ENCODE measurements at regions not wholly inside any gene's neighbourhood (a gene's known extent, or its start where the extent isn't known, plus 50 kb on each side); places are given as distances from the start of the nearest gene placed in this dataset.

GRCh38 chr20:24337069-24337468, 132.4 kb upstream of the SYNDIG1 start:
- DNase-seq (ENCODE audit: low read depth, low spot score): no peak

- DNase-seq (ENCODE audit: low read depth, low spot score): no peak
Measured at GRCh38 chr20:24334830-24335229, 134.6 kb upstream of the SYNDIG1 start.

DNA sequence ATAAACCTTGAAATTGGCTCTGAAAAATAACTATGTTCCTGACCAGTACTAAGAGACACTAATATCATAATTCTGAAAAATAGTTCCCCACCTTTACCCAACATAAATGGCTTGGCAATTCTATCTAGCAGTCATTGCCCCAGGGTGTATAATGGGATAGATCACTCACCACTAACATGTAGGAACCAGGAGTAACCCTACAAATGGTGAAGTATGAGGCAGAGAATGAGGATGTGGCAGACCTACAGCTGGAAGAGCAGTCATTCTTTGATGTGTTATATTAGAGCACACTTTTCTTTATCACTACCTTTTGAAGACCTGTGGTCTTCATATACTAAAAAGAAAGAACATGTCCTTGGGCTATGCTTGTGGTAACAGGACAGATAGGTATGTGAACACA, 136.5 kb upstream of the SYNDIG1 start:
- DNase-seq (ENCODE audit: low read depth, low spot score): no peak

GRCh38 chr20:24331939-24332338, 137.5 kb upstream of the SYNDIG1 start:
- no peak for DNase-seq (ENCODE audit: low read depth, low spot score)

- DNase-seq (ENCODE audit: low read depth, low spot score): no peak
Measured at GRCh38 chr20:24328901-24329300, 140.5 kb upstream of the SYNDIG1 start.

- DNase-seq (ENCODE audit: low read depth, low spot score): no peak
Measured at GRCh38 chr20:24321973-24322372, 147.5 kb upstream of the SYNDIG1 start.

GRCh38 chr20:24318569-24319352, 150.7 kb upstream of the SYNDIG1 start:
- DNase-seq (ENCODE audit: low read depth, low spot score): no peak

GRCh38 chr20:24317224-24317623, 152.2 kb upstream of the SYNDIG1 start:
- no peak for DNase-seq (ENCODE audit: low read depth, low spot score)

DNA sequence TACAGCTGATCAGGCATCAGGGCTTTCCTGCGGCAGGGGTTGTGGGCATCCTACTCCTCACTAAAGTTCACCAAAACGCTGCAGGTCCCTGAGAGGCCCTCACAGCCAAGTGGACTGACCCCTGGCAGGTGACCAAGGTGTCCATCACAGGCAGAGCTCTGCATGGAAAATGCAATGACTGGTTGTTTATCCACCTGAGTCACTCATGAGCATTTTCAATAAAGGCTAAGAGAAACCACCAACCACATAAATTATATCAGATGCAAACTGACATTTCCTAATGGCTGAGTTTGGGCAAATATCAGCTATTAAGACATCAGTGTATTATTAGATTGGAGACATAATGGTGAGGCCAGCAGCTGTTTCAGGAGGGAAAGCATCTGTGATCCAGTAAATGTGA, 152.7 kb upstream of the SYNDIG1 start:
- DNase-seq (ENCODE audit: low read depth, low spot score): no peak

GRCh38 chr20:24314053-24314452, 155.4 kb upstream of the SYNDIG1 start:
- no peak for DNase-seq (ENCODE audit: low read depth, low spot score)

DNA sequence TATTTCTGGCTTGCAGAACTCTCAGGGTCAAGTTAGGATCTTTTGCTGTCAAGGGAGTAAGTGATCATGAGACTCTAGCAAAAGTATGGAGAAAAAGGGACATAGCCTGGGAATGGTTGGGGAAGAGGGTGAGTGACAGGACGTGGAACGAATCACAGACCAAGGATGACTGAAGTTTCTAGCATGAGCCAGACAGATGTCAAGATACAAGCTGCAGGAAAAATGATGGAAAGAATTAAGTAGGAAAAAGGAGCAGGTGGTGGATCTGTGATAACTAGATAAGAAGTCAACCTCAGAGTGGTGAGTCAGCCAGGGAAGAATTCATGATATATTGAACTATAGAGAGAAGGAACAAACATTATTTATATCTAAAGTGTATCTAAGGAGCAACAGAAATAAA, 159.8 kb upstream of the SYNDIG1 start:
- DNase-seq (ENCODE audit: low read depth, low spot score): no peak

DNA sequence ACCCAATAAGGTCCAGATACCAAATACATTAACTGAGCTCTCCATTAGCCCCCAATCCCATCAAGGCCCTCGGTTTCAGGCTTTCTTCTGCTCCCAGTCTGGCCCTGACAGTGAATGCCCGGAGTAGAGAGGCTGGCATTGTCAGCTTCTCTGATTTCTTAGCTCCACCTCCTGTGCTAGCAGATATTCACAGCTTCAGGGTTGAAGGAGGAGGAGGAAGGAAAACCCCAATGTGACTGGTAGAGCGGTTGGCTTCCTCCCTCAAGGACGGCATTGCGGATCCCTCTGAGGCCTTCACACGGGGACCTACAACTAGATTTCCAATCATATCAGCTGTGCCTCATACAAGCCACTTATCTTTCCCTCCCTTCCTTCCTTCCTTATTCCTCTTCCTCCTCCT, 164.1 kb upstream of the SYNDIG1 start:
- DNase-seq (ENCODE audit: low read depth, low spot score): no peak

DNA sequence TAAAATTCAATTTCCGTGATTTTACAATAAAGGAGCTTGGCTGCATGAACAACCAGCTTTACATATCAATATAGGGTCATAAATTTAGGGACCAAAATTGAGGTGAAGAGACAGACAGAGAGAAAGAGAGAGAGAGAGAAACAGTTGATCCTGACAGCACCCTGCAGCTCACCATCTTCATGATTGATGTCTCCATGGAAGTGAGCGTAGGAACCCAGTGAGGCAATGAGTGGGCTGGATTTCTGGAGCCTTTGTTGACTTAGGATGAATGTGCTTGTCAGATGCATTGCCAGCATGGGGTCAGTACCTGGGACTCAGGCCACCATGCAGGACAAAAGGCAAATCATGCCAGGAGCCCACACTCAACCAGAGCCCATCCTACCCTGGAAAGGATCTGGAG, 165.1 kb upstream of the SYNDIG1 start:
- DNase-seq (ENCODE audit: low read depth, low spot score): no peak

- DNase-seq (ENCODE audit: low read depth, low spot score): no peak
Measured at GRCh38 chr20:24303393-24304170, 165.8 kb upstream of the SYNDIG1 start.

GRCh38 chr20:24297993-24298392, 171.4 kb upstream of the SYNDIG1 start:
- no peak for DNase-seq (ENCODE audit: low read depth, low spot score)

GRCh38 chr20:24296477-24297261, 172.8 kb upstream of the SYNDIG1 start:
- no peak for DNase-seq (ENCODE audit: low read depth, low spot score)

DNA sequence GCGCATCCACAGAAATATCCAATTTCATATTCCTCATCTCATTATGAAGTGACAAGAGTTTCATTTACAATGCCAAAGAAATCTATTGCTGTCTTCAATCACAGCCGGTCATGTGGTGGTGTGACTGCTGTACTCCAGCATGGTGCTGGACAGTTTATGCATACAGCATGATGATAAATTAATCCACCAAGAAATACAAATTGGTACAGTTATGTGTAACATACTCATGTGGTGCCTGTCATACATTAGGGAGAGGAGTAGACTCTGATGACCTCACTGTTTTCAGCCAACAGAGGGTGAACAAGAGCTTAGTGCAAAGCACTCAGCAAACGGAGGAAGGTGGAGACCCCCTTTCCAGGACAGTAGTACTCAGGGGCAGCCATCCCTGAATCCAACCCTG, 178.4 kb upstream of the SYNDIG1 start:
- DNase-seq (ENCODE audit: low read depth, low spot score): no peak

DNA sequence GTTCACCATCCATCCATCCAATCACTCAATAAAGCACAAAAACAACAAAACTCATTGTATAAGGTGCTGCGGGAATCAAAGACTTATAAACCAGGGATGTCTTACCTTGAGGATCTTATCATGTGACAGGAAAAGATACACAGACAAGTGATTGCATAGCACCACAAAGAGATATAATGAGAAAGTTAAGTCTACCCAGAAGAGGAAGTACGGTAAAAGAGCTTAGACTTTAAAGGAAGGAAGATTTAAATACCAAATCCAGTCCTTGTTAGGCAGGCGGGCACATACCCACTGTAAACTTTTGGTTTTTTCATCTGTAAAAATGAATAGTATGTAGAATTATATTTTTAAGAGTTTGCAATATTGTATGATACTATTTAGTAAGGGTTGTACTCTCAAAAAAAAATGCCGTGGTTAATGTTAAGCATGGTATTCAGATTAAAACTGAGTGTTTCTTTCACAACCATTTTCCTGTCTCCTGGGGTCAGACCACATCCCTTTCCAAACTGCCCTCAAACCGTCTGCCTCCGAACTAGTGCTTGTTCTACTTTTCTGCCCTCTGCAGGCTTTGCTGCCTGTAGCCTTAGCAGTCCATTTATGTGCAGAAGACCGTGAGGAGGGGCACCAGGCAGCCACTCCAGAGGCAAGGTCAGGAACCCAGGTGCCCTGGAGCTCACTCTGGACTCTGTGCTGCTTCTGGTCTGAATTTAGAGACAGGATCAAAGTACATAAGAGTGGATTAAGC, 179.5 kb upstream of the SYNDIG1 start:
- no peak for DNase-seq (ENCODE audit: low read depth, low spot score)

GRCh38 chr20:24283186-24283585, 186.2 kb upstream of the SYNDIG1 start:
- DNase-seq (ENCODE audit: low read depth, low spot score): no peak

- no peak for DNase-seq (ENCODE audit: low read depth, low spot score)
Measured at GRCh38 chr20:24277196-24277595, 192.2 kb upstream of the SYNDIG1 start.

DNA sequence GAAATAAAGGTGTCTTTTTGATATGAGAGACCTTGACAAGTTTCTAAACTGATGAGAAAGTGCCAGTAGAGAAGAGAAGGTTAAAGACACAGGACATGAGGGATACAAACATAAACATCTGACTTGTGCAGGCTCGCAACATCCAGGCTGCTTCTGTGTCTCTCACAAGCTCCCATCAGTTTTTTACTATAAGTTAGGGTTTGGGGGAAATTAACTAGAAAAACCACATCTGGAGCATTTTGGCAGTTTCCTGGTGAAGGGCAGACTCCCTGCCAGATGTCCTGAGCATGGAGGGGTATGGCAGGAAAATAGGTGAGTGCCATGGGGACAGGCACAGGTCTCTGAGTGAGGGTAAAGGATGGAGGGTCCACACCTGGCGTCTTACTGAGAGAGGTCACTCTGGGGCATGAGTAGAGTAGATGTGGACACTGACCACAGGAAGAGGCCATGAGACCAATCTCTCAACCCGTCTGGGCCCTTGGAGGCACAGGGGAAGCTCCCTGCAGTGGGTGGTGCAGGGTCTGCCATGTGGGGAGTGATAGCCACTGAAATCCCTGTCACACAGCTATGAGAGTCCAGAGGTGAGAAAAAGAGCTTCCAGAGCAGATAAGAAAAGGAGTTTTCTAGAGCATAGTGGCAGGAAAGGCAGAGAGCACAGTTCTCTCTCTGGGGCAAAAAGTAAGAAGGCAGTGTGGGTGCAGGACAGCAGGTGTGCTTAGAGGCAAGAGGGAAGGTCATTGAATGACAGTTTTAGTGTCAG, 193.3 kb upstream of the SYNDIG1 start:
- no peak for DNase-seq (ENCODE audit: low read depth, low spot score)

All from activated naive CD8-positive, alpha-beta T cell treated with anti-CD3 and anti-CD28 coated beads, Interleukin-2, amount 50 U/mL, for 16 hours (primary cell).